ENCODE measurements at regions not wholly inside any gene's neighbourhood (a gene's known extent, or its start where the extent isn't known, plus 50 kb on each side); places are given as distances from the start of the nearest gene placed in this dataset.

- intact Hi-C loops (cut with micrococcal nuclease; ENCODE audit: unreplicated experiment): no loop called here
- Histone ChIP-seq H3K4me2 (ENCODE audit: low read length) (no peak overlapping the region), H3K79me2 (ENCODE audit: insufficient read depth, low read depth, low read length) (no peaks in the 10 kb centered on the region), H3K9me3 (ENCODE audit: low read length) (no peaks in the 10 kb centered on the region), H2AFZ (ENCODE audit: low read length) (no peak overlapping the region), H3K4me1 (ENCODE audit: insufficient read depth, low read length, poor library complexity, severe bottlenecking) (no peaks in the 10 kb centered on the region), H3K9me2 (ENCODE audit: insufficient read depth, low read length) (no peaks in the 10 kb centered on the region), H3K27ac (ENCODE audit: low read depth, low read length, poor library complexity, severe bottlenecking) (no peak overlapping the region), H3K4me3 (ENCODE audit: low read depth, low read length, poor library complexity, severe bottlenecking) (no peak overlapping the region), H3K36me3 (ENCODE audit: insufficient read depth, low read length) (no peaks in the 10 kb centered on the region), H4K20me1 (ENCODE audit: insufficient read depth, low read length) (no peaks in the 10 kb centered on the region)
- no peak for DNase-seq (ENCODE audit: low spot score)
- CTCF ChIA-PET (ENCODE audit: unreplicated experiment): no interaction called here
- POLR2A ChIA-PET: interaction anchor here (0.7 kb wide), 1 partner anchor 48 kb away, joined by 3 read pairs; no protein-coding TSS in a partner anchor
- TF ChIP-seq CTCF (conservative IDR thresholded peaks at IDR 0.05; ENCODE audit: low read length) (no peak), EZH2phosphoT487 (IDR thresholded peaks at IDR 0.05; ENCODE audit: borderline replicate concordance, low read depth, low read length) (no peak)
- no TSS peak for BruUV-seq (replicated peaks)
Observed at GRCh38 chr4:67092351-67092750, 453.0 kb downstream of the CENPC start.

GRCh38 chr4:67091673-67092072, 453.6 kb downstream of the CENPC start:
- no peak overlapping the region for H3K27ac ChIP-seq (ENCODE audit: low read depth, low read length, poor library complexity, severe bottlenecking)
- H3K9me3 ChIP-seq (ENCODE audit: low read length): no peaks in the 10 kb centered on the region
- ChIA-PET CTCF (ENCODE audit: unreplicated experiment) (no interaction called here), POLR2A (interaction anchor here (0.7 kb wide), 1 partner anchor 48 kb away, joined by 3 read pairs; no protein-coding TSS in a partner anchor)
- no TSS peak for BruUV-seq (replicated peaks)
- no peak overlapping the region for H3K4me2 ChIP-seq (ENCODE audit: low read length)
- H3K79me2 ChIP-seq (ENCODE audit: insufficient read depth, low read depth, low read length): no peaks in the 10 kb centered on the region
- H4K20me1 ChIP-seq (ENCODE audit: insufficient read depth, low read length): no peaks in the 10 kb centered on the region
- H3K36me3 ChIP-seq (ENCODE audit: insufficient read depth, low read length): no peaks in the 10 kb centered on the region
- H3K4me3 ChIP-seq (ENCODE audit: low read depth, low read length, poor library complexity, severe bottlenecking): no peak overlapping the region
- no peak for DNase-seq (ENCODE audit: low spot score)
- H3K4me1 ChIP-seq (ENCODE audit: insufficient read depth, low read length, poor library complexity, severe bottlenecking): no peaks in the 10 kb centered on the region
- intact Hi-C loops (cut with micrococcal nuclease; ENCODE audit: unreplicated experiment): no loop called here
- no peak for TF ChIP-seq CTCF (conservative IDR thresholded peaks at IDR 0.05; ENCODE audit: low read length)
- TF ChIP-seq EZH2phosphoT487 (IDR thresholded peaks at IDR 0.05; ENCODE audit: borderline replicate concordance, low read depth, low read length): no peak
- no peak overlapping the region for H2AFZ ChIP-seq (ENCODE audit: low read length)
- no peaks in the 10 kb centered on the region for H3K9me2 ChIP-seq (ENCODE audit: insufficient read depth, low read length)

GRCh38 chr4:67087897-67088296, 457.4 kb downstream of the CENPC start:
- Histone ChIP-seq H3K79me2 (ENCODE audit: insufficient read depth, low read depth, low read length) (no peaks in the 10 kb centered on the region), H4K20me1 (ENCODE audit: insufficient read depth, low read length) (no peaks in the 10 kb centered on the region), H3K4me2 (ENCODE audit: low read length) (no peak overlapping the region), H3K4me3 (ENCODE audit: low read depth, low read length, poor library complexity, severe bottlenecking) (no peak overlapping the region), H2AFZ (ENCODE audit: low read length) (no peak overlapping the region), H3K9me3 (ENCODE audit: low read length) (no peaks in the 10 kb centered on the region), H3K36me3 (ENCODE audit: insufficient read depth, low read length) (no peaks in the 10 kb centered on the region), H3K4me1 (ENCODE audit: insufficient read depth, low read length, poor library complexity, severe bottlenecking) (no peaks in the 10 kb centered on the region), H3K27ac (ENCODE audit: low read depth, low read length, poor library complexity, severe bottlenecking) (no peak overlapping the region), H3K9me2 (ENCODE audit: insufficient read depth, low read length) (no peaks in the 10 kb centered on the region)
- BruUV-seq (replicated peaks): no TSS peak
- peak; percentile 42 for DNase-seq (ENCODE audit: low spot score)
- intact Hi-C loops (cut with micrococcal nuclease; ENCODE audit: unreplicated experiment): loop anchor here (2.0 kb wide), 1 partner anchor 239 kb away; no protein-coding TSS in a partner anchor
- POLR2A ChIA-PET: interaction anchor here (0.9 to 1.0 kb wide), 2 partner anchors 10 to 63 kb away, joined by 3 to 5 read pairs; no protein-coding TSS in a partner anchor
- CTCF ChIA-PET (ENCODE audit: unreplicated experiment): no interaction called here
- TF ChIP-seq CTCF (conservative IDR thresholded peaks at IDR 0.05; ENCODE audit: low read length) (peak; percentile 89), EZH2phosphoT487 (IDR thresholded peaks at IDR 0.05; ENCODE audit: borderline replicate concordance, low read depth, low read length) (no peak)

All from OCI-LY7 (cell line).